Spleen (tissue), 7 donors: ENCODE measurements at regions not wholly inside any gene's neighbourhood (a gene's known extent, or its start where the extent isn't known, plus 50 kb on each side); places are given as distances from the start of the nearest gene placed in this dataset.

Experiments used
- CTCF ChIP-seq, 11 experiments: fragments of 200-600 bp in 7 of 11; fragments of 450-650 bp in 4 of 11; sonication (generic) in 4 of 11; IDR thresholded peaks in 8 of 11; conservative IDR thresholded peaks in 3 of 11; 1 replicate in 7 of 11; 2 replicates in 4 of 11; pipeline versions ENCODE4 v1.4.0 to v1.8.0; 2016 to 2021; ENCODE audit warnings: antibody characterized with exemption in 11 of 11, inconsistent platforms in 4 of 11, mild to moderate bottlenecking in 1 of 11
- POLR2A ChIP-seq, 3 donors: fragments of 450-650 bp; IDR thresholded peaks; one replicate each; pipeline ENCODE4 v1.5.1; 2017; ENCODE audit warnings: antibody characterized with exemption in 3 of 3, mild to moderate bottlenecking in 1 of 3
- POLR2AphosphoS5 ChIP-seq, 3 donors: sonication (generic); formaldehyde crosslinking; IDR thresholded peaks; one replicate each; pipeline ENCODE4 v1.5.1; 2017; ENCODE audit warnings: antibody characterized with exemption in 3 of 3
- donor health status: DM: no; HTN: no; CAD: no; lungs with moderate emphysema.
- donor health status: DM: no; HTN: no; CAD: no.
- donor health status: DM: no; HTN: no; CAD: no.

DNA sequence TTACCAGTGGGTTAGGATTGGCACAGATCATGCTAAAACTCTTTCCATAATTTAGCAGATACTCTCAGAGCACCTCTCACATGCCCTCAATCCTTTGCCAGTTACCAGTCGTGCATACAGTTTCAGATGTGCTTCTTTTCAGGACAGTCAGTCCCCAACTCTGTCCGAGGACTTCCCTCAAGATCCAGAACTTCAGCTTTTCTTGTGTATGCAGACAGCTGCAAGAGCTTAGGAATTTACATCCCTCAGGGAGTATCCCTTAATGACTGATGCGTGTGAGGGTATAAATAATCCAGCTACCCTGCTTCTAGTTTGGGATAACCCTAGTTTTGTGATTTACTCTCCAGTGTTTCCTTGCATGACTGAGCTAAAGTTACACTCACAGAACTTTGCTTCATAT, 393.0 kb upstream of the PLXNA2 start:
- TF ChIP-seq POLR2A (IDR thresholded peaks at IDR 0.05): no peak
- no peak for TF ChIP-seq CTCF (IDR thresholded peaks at IDR 0.05 in 8 of 11, conservative IDR thresholded peaks at IDR 0.05 in 3 of 11)
- no peak for TF ChIP-seq POLR2AphosphoS5 (IDR thresholded peaks at IDR 0.05)
